CD4-positive, alpha-beta T cell treated with Interleukin-17A for 1 hour (primary cell): ENCODE measurements at regions not wholly inside any gene's neighbourhood (a gene's known extent, or its start where the extent isn't known, plus 50 kb on each side); places are given as distances from the start of the nearest gene placed in this dataset.
"Not testable (repeated sequence)": the region's sequence is repeated elsewhere in the genome, so short reads cannot be mapped to it uniquely, and the experiment has no call there.

Experiments
- DNase-seq: peaks from one replicate; pipeline ENCODE4 v3.0.0-alpha.2; 2020

GRCh38 chr6:6872459-6873344, 235.1 kb upstream of the RREB1 start:
- DNase-seq = no peak

- no peak for DNase-seq
Observed at GRCh38 chr6:6873778-6874177, 234.0 kb upstream of the RREB1 start.

GRCh38 chr6:6875818-6876470, 231.8 kb upstream of the RREB1 start:
- DNase-seq = no peak

GRCh38 chr6:6877792-6878191, 230.0 kb upstream of the RREB1 start:
- not testable (repeated sequence) for DNase-seq

- DNase-seq = no peak
Observed at GRCh38 chr6:6878887-6879585, 228.7 kb upstream of the RREB1 start.

- DNase-seq = not testable (repeated sequence)
Observed at GRCh38 chr6:6879586-6879974, 228.2 kb upstream of the RREB1 start.

DNA sequence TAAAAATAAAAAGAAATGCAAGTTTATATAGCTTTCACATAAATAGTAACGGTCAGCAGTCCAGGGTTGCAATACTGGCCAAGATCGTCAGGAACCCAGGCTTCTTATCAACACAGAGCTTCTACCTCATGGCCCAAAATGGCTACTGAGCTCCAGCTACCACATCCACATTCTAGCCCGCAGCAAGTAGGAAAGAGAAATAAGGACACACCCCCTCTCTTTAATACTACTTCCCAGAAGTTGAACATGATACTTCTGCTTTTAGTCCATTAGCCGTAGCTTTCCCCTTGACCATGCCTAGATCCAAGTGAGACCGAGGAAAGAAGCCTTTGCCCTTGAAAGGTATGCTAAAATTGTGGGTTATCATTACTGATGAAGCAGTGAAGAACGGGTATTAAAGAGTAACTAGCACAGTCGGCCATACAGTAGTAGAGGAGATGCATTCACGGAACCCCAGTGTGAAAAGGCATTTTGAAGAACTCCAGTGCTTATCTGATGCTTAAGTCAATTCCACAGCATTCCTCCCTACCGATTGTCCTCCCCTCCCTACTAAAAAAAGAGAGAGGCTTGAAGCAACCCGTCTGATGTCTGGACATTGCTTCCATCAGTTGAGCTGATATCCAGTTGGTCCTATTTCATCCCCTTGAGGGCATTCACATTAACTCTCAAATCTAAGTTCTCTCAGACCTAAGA, 226.9 kb upstream of the RREB1 start:
- DNase-seq = no peak

- no peak for DNase-seq
Observed at GRCh38 chr6:6881438-6882225, 226.1 kb upstream of the RREB1 start.

- DNase-seq = no peak
Observed at GRCh38 chr6:6882592-6882991, 225.2 kb upstream of the RREB1 start.

DNA sequence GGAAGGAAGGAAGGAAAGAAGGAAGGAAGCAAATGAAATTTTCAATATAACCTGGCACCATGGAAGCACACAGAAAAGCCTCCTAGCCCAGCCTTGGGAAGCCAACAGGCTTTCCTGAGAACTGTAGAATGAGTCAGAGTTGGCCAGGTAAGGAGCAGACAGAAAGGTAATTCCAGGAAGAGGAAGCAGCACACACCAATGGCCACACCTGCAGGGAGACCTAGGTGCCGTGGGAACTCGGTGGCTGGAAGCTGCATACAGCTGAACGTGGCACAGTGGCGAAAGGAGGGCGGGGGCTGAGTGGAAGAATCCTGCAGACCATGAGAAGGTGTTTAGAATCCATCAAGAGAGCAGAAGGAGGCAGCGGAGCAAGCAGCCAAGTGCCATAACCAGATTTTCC, 224.8 kb upstream of the RREB1 start:
- DNase-seq = no peak

DNA sequence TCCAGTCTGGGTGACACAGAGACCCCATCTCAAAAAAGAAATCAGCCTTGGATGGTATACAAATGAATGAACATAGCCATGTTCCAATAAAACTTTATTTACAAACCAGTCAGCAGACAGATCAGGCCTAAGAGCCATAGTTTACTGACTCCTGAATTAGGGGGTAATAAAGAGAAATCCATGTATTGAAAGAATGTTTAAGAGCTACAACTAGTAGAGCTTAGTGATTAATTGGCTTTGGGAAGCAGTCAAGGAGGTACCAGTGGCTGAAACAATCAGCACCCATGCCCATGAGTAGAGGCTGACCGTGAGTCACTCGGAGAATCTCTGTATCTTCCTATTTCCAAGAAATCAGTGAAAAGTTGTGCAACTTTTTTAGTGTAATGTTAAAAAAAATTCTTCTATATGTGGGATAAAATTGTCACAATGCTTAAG, 223.6 kb upstream of the RREB1 start:
- no peak for DNase-seq

GRCh38 chr6:6884916-6885315, 222.8 kb upstream of the RREB1 start:
- DNase-seq = no peak

- no peak for DNase-seq
Observed at GRCh38 chr6:6885521-6886170, 222.1 kb upstream of the RREB1 start.

DNA sequence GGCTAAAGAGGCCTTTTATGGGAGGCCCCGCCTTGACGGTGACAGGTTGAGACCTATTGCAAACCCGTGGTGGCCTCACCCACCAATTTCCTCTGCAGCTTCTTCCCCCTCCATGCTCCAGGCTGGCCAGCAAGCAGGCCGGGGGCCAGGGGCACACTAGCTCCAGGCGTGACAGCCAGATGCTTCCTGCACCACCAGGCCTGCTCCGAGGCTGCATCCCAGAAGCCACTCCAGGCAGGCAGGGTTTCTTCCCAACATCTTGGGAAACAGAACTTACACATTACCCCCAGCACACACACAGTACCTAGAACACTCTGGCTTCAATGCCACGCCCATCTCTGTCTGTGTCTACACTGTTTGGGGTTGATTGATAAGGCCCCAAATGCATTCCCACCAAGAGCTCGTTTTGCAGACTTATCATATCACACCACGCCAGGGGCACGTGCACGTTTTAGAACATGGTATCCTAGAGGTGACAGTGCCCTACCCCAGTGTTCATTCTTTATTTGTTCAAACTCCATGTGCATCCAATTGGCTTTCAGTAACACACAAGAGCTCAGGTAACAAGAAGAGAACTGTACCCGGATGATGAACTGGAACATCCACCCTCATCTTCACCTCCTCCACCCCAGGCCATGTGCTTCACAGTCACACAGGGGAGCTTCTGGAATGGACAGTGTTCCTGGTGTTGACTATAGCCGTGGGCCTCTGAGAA, 221.4 kb upstream of the RREB1 start:
- no peak for DNase-seq

GRCh38 chr6:6886886-6887285, 220.9 kb upstream of the RREB1 start:
- DNase-seq = no peak

DNA sequence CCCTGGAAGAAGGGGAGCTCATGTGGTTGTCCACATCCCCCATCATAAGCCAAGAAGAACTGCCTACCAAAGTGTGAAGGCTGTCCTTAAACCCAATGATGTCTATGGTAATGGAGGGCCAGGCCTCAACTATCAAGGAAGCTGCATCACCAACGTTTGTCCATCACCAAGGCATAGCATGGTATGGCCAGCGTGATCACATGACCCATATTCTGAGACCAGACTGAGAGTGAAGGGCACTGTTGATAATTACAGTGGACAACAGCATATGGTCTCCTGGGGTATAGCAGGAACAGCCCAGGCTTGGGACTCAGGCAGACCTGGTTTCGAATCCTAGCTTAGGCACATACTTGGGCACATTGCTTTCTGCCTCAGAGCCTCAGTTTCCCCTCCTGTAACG, 218.2 kb upstream of the RREB1 start:
- DNase-seq = no peak

DNA sequence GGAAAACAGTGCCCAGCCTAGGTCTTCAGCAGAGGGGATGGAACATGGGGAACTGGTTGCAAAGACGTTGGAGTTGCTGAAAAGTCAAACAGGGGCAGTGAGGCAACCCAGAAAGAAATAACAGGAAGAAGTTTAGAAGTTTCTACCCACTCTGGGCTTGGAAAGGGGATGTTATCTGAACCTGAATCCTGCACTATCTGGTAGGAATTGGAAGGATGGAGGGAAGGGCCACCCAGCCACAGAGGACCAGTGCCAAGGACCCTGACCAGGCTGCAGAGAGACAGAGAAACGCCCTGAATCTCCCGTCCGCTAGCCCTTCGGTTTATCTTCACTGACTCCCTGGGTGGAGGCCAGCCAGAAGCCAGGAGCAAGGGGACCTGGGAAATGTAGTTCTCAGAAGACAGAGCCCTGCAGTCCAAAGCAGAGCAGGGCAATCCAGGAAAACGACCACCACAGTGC, 217.3 kb upstream of the RREB1 start:
- DNase-seq = no peak

GRCh38 chr6:6891125-6891721, 216.5 kb upstream of the RREB1 start:
- DNase-seq = no peak

DNA sequence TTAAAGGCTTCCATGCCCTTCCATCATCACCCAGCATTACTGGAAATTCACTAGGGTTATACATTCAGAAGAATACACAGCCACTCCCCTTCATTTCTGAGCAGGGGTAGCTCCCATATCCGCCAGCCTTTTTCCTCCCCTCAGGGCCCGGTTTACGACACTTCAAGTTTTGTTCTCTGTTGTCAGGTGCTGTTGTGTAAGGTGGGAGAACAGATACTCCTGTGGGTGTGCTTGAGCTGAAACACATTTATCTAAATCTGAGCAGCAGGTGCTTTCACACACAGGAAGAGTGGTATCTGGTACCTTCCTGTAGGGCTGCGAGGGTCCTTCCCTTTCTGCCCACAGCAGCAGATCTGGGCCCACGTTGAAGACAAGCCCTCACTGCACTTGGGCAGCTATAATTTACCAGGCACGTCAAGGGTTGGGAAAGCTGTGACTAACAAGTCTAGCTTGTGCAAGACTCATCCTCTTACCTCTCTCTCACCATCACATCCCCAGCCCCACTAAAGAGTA, 215.8 kb upstream of the RREB1 start:
- DNase-seq = no peak
